ENCODE measurements at regions not wholly inside any gene's neighbourhood (a gene's known extent, or its start where the extent isn't known, plus 50 kb on each side); places are given as distances from the start of the nearest gene placed in this dataset.

GRCh38 chr3:8296461-8296860 is 205.2 kb upstream of the LMCD1 start:
- TF ChIP-seq, protein P1, sequence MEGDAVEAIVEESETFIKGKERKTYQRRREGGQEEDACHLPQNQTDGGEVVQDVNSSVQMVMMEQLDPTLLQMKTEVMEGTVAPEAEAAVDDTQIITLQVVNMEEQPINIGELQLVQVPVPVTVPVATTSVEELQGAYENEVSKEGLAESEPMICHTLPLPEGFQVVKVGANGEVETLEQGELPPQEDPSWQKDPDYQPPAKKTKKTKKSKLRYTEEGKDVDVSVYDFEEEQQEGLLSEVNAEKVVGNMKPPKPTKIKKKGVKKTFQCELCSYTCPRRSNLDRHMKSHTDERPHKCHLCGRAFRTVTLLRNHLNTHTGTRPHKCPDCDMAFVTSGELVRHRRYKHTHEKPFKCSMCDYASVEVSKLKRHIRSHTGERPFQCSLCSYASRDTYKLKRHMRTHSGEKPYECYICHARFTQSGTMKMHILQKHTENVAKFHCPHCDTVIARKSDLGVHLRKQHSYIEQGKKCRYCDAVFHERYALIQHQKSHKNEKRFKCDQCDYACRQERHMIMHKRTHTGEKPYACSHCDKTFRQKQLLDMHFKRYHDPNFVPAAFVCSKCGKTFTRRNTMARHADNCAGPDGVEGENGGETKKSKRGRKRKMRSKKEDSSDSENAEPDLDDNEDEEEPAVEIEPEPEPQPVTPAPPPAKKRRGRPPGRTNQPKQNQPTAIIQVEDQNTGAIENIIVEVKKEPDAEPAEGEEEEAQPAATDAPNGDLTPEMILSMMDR (IDR thresholded peaks at IDR 0.05; ENCODE audit: low read depth, low read length) = no peak
- TF ChIP-seq POLR2A (IDR thresholded peaks at IDR 0.05; ENCODE audit: extremely low read depth, insufficient read length) (no peak), MAX (IDR thresholded peaks at IDR 0.05; ENCODE audit: low read depth, low read length) (no peak)

All from NB4 (cell line).